ENCODE measurements at regions not wholly inside any gene's neighbourhood (a gene's known extent, or its start where the extent isn't known, plus 50 kb on each side); places are given as distances from the start of the nearest gene placed in this dataset.

DNA sequence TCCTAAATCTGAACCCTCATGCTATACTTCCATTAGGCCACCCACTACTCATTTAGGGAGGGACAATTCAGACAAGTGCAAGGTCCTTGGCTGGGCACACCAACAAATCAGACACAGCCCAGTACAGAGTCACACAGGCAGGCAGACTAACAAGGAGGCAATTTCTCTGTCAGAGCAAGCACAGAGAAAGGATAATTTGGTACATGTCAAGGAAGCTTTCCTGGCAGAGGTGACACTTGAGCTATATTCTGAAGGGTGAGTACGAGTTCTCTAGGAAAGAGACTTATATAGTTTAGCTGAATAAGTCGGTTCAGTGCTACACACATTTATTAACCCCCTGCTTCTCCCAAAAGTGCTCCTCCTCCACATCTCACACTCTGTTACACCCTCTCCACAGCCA lies 455.9 kb downstream of the OMA1 start:
- H3K27ac ChIP-seq: no peak overlapping the region
- no peak for TF ChIP-seq CTCF (IDR thresholded peaks at IDR 0.05)
- no peak for TF ChIP-seq ZFX (IDR thresholded peaks at IDR 0.05; ENCODE audit: borderline replicate concordance)

- no peak overlapping the region for H3K27ac ChIP-seq
- no peak for TF ChIP-seq CTCF (IDR thresholded peaks at IDR 0.05)
- no peak for TF ChIP-seq ZFX (IDR thresholded peaks at IDR 0.05; ENCODE audit: borderline replicate concordance)
Measured at GRCh38 chr1:58089898-58090534, 456.5 kb downstream of the OMA1 start.

GRCh38 chr1:58084266-58084665 lies 462.3 kb downstream of the OMA1 start:
- no peak for TF ChIP-seq ZFX (IDR thresholded peaks at IDR 0.05; ENCODE audit: borderline replicate concordance)
- TF ChIP-seq CTCF (IDR thresholded peaks at IDR 0.05): no peak

DNA sequence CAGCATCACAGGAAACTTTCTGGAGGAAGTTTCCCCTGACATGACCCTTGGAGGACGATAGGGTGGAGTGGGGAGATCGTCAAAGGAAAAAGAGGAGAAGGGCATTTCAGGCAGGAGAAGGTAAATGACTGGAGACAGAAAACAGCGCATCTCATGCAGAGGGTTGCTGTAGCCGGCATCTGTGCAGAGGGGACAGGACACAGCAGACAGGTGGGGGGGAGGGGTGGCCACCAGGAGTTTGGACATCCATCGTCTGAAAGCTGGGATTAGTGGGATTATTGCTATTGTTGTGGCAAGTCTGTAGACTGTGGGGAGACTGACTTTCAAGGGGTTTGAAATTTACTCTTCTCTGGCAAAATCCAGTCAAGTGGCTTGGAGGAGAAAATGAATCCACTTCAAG lies 463.9 kb downstream of the OMA1 start:
- TF ChIP-seq CTCF (IDR thresholded peaks at IDR 0.05): no peak
- no peak for TF ChIP-seq ZFX (IDR thresholded peaks at IDR 0.05; ENCODE audit: borderline replicate concordance)
- H3K27ac ChIP-seq: no peak overlapping the region

More at GRCh38 chr1:58084266-58084665, 462.3 kb downstream of the OMA1 start:
- H3K27ac ChIP-seq: no peak overlapping the region

GRCh38 chr1:58076258-58076657 lies 470.3 kb downstream of the OMA1 start:
- no peak overlapping the region for H3K27ac ChIP-seq
- TF ChIP-seq CTCF (IDR thresholded peaks at IDR 0.05) (no peak), ZFX (IDR thresholded peaks at IDR 0.05; ENCODE audit: borderline replicate concordance) (no peak)

- H3K27ac ChIP-seq: no peak overlapping the region
- no peak for TF ChIP-seq CTCF (IDR thresholded peaks at IDR 0.05)
- TF ChIP-seq ZFX (IDR thresholded peaks at IDR 0.05; ENCODE audit: borderline replicate concordance): no peak
Measured at GRCh38 chr1:58075188-58075578, 471.3 kb downstream of the OMA1 start.

GRCh38 chr1:58072450-58072849 lies 474.1 kb downstream of the OMA1 start:
- H3K27ac ChIP-seq: no peak overlapping the region
- TF ChIP-seq ZFX (IDR thresholded peaks at IDR 0.05; ENCODE audit: borderline replicate concordance): no peak
- TF ChIP-seq CTCF (IDR thresholded peaks at IDR 0.05): no peak

All from 22Rv1 (cell line).